K562 (cell line): ENCODE measurements at regions not wholly inside any gene's neighbourhood (a gene's known extent, or its start where the extent isn't known, plus 50 kb on each side); places are given as distances from the start of the nearest gene placed in this dataset.

Experiments
- ATAC-seq: fragments of 200-7000 bp; cut with Tn5 transposase; 3 replicates; pipeline ENCODE4 v1.9.1; 2020; ENCODE audit warnings: moderate library complexity
- BruUV-seq: library from RNA; stranded (reverse); fragments of 400-500 nt; replicated peaks from 2 replicates; lab custom pipeline; 2021; lab: Mats Ljungman, UMichigan
- CTCF ChIA-PET: fragments of 300-600 bp; formaldehyde crosslinking; extraction: SDS; loops from one replicate; lab custom pipeline; 2021; ENCODE audit warnings: low intra/inter-chr PET ratio; lab: Yijun Ruan, JAX
- POLR2A ChIA-PET: fragments of 300-600, 350-650 bp; sonication (Branson Sonifier 250); formaldehyde crosslinking; extraction: SDS; loops from one replicate; lab custom pipeline; 2021; ENCODE audit warnings: antibody characterized with exemption, inconsistent platforms; lab: Yijun Ruan, JAX
- DNase-seq, 4 experiments: peaks; one replicate each; pipeline versions ENCODE4 v3.0.0 to v3.0.0-alpha.2; 2011 to 2018; ENCODE audit warnings: low spot score in 3 of 4, mixed read lengths in 3 of 4; ENCODE audit errors: extremely low read depth in 1 of 4
- FAIRE-seq: peaks from 2 replicates; lab custom pipeline; 2011; peaks lifted over from hg19 to GRCh38; lab: Jason Lieb, UNC
- H2AFZ ChIP-seq: 2 replicates; pipeline ENCODE4 v1.6.0; 2011; ENCODE audit warnings: low read depth, low read length, control low read depth, inconsistent platforms
- H3K27ac ChIP-seq: fragments of 200-600 bp; 3 replicates; pipeline ENCODE4 v1.8.0; 2011; ENCODE audit warnings: low read depth, mild to moderate bottlenecking, control low read depth, inconsistent platforms, low read length, moderate library complexity, mixed read lengths; ENCODE audit errors: extremely low read depth
- H3K27me3 ChIP-seq, 2 experiments: fragments of 300-600 bp in 1 of 2; 2 replicates in 1 of 2; 3 replicates in 1 of 2; pipeline versions ENCODE4 v1.6.0 to v1.8.0; 2011; ENCODE audit warnings: inconsistent platforms in 2 of 2, low read length in 2 of 2, mild to moderate bottlenecking in 1 of 2, mixed read lengths in 1 of 2, moderate library complexity in 1 of 2; ENCODE audit not compliant: control insufficient read depth in 2 of 2, insufficient read depth in 2 of 2
- H3K36me3 ChIP-seq: fragments of 300-600 bp; 3 replicates; pipeline ENCODE4 v1.8.0; 2011; ENCODE audit warnings: mild to moderate bottlenecking, low read length, inconsistent platforms; ENCODE audit not compliant: control insufficient read depth, insufficient read depth
- H3K4me1 ChIP-seq, 2 experiments: fragments of 200-600 bp in 1 of 2; replicated peaks in 1 of 2; 2 replicates in 1 of 2; 3 replicates in 1 of 2; pipeline versions ENCODE4 v1.5.1 to v1.8.0; 2011; ENCODE audit warnings: inconsistent platforms in 2 of 2, low read length in 2 of 2, mild to moderate bottlenecking in 1 of 2, mixed read lengths in 1 of 2, moderate library complexity in 1 of 2; ENCODE audit not compliant: control insufficient read depth in 2 of 2, insufficient read depth in 2 of 2
- H3K4me2 ChIP-seq: 2 replicates; pipeline ENCODE4 v1.6.1; 2011; ENCODE audit warnings: low read length, control low read depth, inconsistent platforms, mixed read lengths; ENCODE audit not compliant: insufficient read depth
- H3K4me3 ChIP-seq: fragments of 200-600 bp; sonication (generic), shearing (Covaris generic); 2 replicates; pipeline ENCODE4 v1.5.1; 2016; ENCODE audit warnings: control low read depth, inconsistent platforms
- H3K79me2 ChIP-seq: fragments of 200-600 bp; 3 replicates; pipeline ENCODE4 v1.8.0; 2011; ENCODE audit warnings: low read length, inconsistent platforms; ENCODE audit not compliant: control insufficient read depth, insufficient read depth
- H3K9ac ChIP-seq, 2 experiments: 2 replicates each; pipeline versions ENCODE4 v1.6.0 to v1.6.1; 2011; ENCODE audit warnings: low read depth in 2 of 2, low read length in 2 of 2, control low read depth in 1 of 2, inconsistent platforms in 1 of 2, mild to moderate bottlenecking in 1 of 2, mixed read lengths in 1 of 2; ENCODE audit not compliant: insufficient read depth in 1 of 2
- H3K9me1 ChIP-seq: one replicate; pipeline ENCODE4 v1.6.0; 2011; ENCODE audit warnings: inconsistent platforms, mild to moderate bottlenecking, low read length, moderate library complexity; ENCODE audit not compliant: control insufficient read depth, insufficient read depth
- H3K9me3 ChIP-seq: replicated peaks from 2 replicates; pipeline ENCODE4 v1.5.1; 2011; ENCODE audit warnings: low read depth, low read length, inconsistent platforms; ENCODE audit not compliant: control insufficient read depth, insufficient read depth
- H4K20me1 ChIP-seq: replicated peaks from 2 replicates; pipeline ENCODE4 v1.6.1; 2011; ENCODE audit warnings: low read length, inconsistent platforms, mixed read lengths; ENCODE audit not compliant: control insufficient read depth, insufficient read depth
- CHD4 ChIP-seq: fragments of 200-600 bp; sonication (generic); IDR thresholded peaks from 3 replicates; pipeline ENCODE4 v1.6.1; 2012; ENCODE audit warnings: low read depth, mild to moderate bottlenecking, mixed read lengths, low read length, inconsistent platforms; ENCODE audit not compliant: insufficient read depth, insufficient replicate concordance, poor library complexity, severe bottlenecking
- HEY1 ChIP-seq: fragments of 250-450 bp; sonication (Bioruptor Pico); IDR thresholded peaks from 2 replicates; pipeline ENCODE4 v1.5.0; 2020; ENCODE audit warnings: mild to moderate bottlenecking, moderate library complexity, borderline replicate concordance
- NFIX ChIP-seq: fragments of 250-450 bp; sonication (Bioruptor Pico); IDR thresholded peaks from 2 replicates; pipeline ENCODE4 v1.4.0; 2020; ENCODE audit warnings: low read depth, mild to moderate bottlenecking, moderate library complexity
- PTBP1 ChIP-seq: fragments of 200-400 bp; formaldehyde crosslinking; IDR thresholded peaks from 2 replicates; pipeline ENCODE4 v1.6.1; 2017; ENCODE audit warnings: low read depth, low read length
- TEAD2 ChIP-seq: fragments of 450-650 bp; IDR thresholded peaks from 2 replicates; pipeline ENCODE4 v1.6.1; 2016; ENCODE audit warnings: missing genetic modification characterization, control low read depth, missing compliant biosample characterization
- TRIM28 ChIP-seq: fragments of 450-650 bp; IDR thresholded peaks from 2 replicates; pipeline ENCODE4 v1.6.1; 2017
- ZNF589 ChIP-seq: fragments of 200-800 bp; sonication (Bioruptor generic); IDR thresholded peaks from 2 replicates; pipeline ENCODE4 v1.6.1; 2016; ENCODE audit warnings: low read depth, missing genetic modification characterization, missing compliant biosample characterization
- WGBS: fragments of 100-300 bp; shearing (Covaris generic); methylation state at CpG from one replicate; pipeline ENCODE4 v1.1.6; 2016; ENCODE audit warnings: low coverage, mixed read lengths; ENCODE audit not compliant: insufficient coverage; ENCODE audit errors: missing lambda C conversion rate; 5-methylcytosine and 5-hydroxymethylcytosine counted together
- in situ Hi-C: fragments of 300-500 bp; cut with MboI; formaldehyde crosslinking; loops from 4 replicates; pipeline ENCODE4 v1.15.0; 2018; ENCODE audit warnings: inconsistent platforms, mixed read lengths
- intact Hi-C: fragments of 100-400 bp; cut with micrococcal nuclease; formaldehyde crosslinking; loops from 2 replicates; pipeline ENCODE4 v1.14.2; 2022
- TF ChIP-seq, protein P1 (sequence below): fragments of 450-650 bp; formaldehyde crosslinking; IDR thresholded peaks from 2 replicates; pipeline ENCODE4 v1.4.0; 2020; ENCODE audit warnings: mild to moderate bottlenecking, moderate library complexity
- TF ChIP-seq, protein P2 (sequence below): sonication (generic); formaldehyde crosslinking; IDR thresholded peaks from 2 replicates; pipeline ENCODE4 v1.8.0; 2022; ENCODE audit warnings: missing genetic modification reagents, mild to moderate bottlenecking, borderline replicate concordance
- TF ChIP-seq, protein P3 (sequence below), 2 experiments: fragments of 450-650 bp in 1 of 2; sonication (generic) in 1 of 2; formaldehyde crosslinking in 1 of 2; IDR thresholded peaks; 2 replicates each; pipeline versions ENCODE4 v1.7.1 to v1.9.0; 2016 to 2022; ENCODE audit warnings: inconsistent platforms in 1 of 2, mild to moderate bottlenecking in 1 of 2, missing genetic modification reagents in 1 of 2

DNA sequence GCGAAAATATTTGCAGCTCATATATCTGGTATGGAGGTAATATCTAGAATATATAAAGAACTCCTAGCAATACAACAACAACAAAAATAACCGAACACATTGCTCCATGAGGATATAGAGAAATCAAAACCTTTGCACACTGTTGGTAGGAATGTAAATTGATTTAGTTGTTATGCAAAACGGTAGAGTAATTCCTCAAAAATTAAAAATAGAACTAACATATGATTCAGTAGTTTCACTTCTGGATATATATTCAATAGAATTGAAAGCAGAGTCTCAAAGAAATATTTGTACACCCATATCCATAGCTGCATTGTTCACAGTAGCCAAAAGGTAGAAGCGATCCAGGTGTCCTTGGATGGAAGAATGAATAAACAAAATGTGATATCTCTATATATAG lies 203.0 kb upstream of the CNKSR2 start:
- in situ Hi-C loops = no loop called here
- Histone ChIP-seq H3K9ac (no peak overlapping the region), H3K9me3 (no peaks in the 10 kb centered on the region), H2AFZ (no peak overlapping the region), H3K9me1 (no peaks in the 10 kb centered on the region), H3K4me3 (no peak overlapping the region), H3K4me1 (no peaks in the 10 kb centered on the region), H3K36me3 (no peaks in the 10 kb centered on the region), H3K4me2 (no peak overlapping the region), H3K27me3 (no peaks in the 10 kb centered on the region), H3K27ac (no peak overlapping the region), H3K79me2 (no peaks in the 10 kb centered on the region), H4K20me1 (no peaks in the 10 kb centered on the region)
- intact Hi-C loops = no loop called here
- no TSS peak for BruUV-seq
- ATAC-seq (no peak), FAIRE-seq (no peak), DNase-seq (no peak)
- 2% methylated on average over 4 of the region's 4 CpGs for WGBS
- CTCF ChIA-PET = no interaction called here
- POLR2A ChIA-PET = no interaction called here
- TF ChIP-seq, protein P1, sequence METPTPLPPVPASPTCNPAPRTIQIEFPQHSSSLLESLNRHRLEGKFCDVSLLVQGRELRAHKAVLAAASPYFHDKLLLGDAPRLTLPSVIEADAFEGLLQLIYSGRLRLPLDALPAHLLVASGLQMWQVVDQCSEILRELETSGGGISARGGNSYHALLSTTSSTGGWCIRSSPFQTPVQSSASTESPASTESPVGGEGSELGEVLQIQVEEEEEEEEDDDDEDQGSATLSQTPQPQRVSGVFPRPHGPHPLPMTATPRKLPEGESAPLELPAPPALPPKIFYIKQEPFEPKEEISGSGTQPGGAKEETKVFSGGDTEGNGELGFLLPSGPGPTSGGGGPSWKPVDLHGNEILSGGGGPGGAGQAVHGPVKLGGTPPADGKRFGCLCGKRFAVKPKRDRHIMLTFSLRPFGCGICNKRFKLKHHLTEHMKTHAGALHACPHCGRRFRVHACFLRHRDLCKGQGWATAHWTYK (CRISPR knock-in tag) = no peak
- TF ChIP-seq PTBP1 (no peak), TEAD2 (tag) (no peak), HEY1 (no peak), TRIM28 (no peak), CHD4 (no peak), ZNF589 (CRISPR knock-in tag) (no peak), NFIX (CRISPR knock-in tag) (no peak)
- TF ChIP-seq, protein P2, sequence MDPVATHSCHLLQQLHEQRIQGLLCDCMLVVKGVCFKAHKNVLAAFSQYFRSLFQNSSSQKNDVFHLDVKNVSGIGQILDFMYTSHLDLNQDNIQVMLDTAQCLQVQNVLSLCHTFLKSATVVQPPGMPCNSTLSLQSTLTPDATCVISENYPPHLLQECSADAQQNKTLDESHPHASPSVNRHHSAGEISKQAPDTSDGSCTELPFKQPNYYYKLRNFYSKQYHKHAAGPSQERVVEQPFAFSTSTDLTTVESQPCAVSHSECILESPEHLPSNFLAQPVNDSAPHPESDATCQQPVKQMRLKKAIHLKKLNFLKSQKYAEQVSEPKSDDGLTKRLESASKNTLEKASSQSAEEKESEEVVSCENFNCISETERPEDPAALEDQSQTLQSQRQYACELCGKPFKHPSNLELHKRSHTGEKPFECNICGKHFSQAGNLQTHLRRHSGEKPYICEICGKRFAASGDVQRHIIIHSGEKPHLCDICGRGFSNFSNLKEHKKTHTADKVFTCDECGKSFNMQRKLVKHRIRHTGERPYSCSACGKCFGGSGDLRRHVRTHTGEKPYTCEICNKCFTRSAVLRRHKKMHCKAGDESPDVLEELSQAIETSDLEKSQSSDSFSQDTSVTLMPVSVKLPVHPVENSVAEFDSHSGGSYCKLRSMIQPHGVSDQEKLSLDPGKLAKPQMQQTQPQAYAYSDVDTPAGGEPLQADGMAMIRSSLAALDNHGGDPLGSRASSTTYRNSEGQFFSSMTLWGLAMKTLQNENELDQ (CRISPR knock-in tag) = no peak
- TF ChIP-seq, protein P3, sequence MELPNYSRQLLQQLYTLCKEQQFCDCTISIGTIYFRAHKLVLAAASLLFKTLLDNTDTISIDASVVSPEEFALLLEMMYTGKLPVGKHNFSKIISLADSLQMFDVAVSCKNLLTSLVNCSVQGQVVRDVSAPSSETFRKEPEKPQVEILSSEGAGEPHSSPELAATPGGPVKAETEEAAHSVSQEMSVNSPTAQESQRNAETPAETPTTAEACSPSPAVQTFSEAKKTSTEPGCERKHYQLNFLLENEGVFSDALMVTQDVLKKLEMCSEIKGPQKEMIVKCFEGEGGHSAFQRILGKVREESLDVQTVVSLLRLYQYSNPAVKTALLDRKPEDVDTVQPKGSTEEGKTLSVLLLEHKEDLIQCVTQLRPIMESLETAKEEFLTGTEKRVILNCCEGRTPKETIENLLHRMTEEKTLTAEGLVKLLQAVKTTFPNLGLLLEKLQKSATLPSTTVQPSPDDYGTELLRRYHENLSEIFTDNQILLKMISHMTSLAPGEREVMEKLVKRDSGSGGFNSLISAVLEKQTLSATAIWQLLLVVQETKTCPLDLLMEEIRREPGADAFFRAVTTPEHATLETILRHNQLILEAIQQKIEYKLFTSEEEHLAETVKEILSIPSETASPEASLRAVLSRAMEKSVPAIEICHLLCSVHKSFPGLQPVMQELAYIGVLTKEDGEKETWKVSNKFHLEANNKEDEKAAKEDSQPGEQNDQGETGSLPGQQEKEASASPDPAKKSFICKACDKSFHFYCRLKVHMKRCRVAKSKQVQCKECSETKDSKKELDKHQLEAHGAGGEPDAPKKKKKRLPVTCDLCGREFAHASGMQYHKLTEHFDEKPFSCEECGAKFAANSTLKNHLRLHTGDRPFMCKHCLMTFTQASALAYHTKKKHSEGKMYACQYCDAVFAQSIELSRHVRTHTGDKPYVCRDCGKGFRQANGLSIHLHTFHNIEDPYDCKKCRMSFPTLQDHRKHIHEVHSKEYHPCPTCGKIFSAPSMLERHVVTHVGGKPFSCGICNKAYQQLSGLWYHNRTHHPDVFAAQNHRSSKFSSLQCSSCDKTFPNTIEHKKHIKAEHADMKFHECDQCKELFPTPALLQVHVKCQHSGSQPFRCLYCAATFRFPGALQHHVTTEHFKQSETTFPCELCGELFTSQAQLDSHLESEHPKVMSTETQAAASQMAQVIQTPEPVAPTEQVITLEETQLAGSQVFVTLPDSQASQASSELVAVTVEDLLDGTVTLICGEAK (IDR thresholded peaks at IDR 0.05) = no peak
- TF ChIP-seq, protein P3 (CRISPR knock-in tag; IDR thresholded peaks at IDR 0.05) = no peak
